ENCODE measurements at regions not wholly inside any gene's neighbourhood (a gene's known extent, or its start where the extent isn't known, plus 50 kb on each side); places are given as distances from the start of the nearest gene placed in this dataset.

DNA sequence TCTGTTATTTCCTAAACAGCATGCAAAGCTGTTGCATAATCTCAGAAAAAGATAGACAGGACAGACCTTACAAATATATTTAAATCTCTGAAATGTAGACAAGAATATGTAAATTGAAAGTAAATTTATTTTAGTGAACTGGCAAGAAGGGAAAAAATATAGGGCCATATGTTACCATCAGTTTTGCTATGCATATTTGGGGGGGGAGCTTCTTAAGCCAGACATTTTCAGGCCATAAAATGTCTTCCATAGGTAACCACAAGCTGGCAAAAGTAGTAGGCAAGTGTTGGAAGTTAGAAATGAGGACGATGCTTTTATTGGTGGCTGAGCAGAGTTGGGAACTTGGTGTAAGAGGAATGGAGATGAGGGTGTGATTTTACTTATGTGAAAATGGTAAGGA is 272.0 kb upstream of the CXXC4 start:
- DNase-seq (ENCODE audit: low spot score) = no peak
- Histone ChIP-seq H3K4me3 (ENCODE audit: low read depth, low read length, poor library complexity, severe bottlenecking) (no peak overlapping the region), H3K9me3 (ENCODE audit: low read length) (no peaks in the 10 kb centered on the region), H3K27ac (ENCODE audit: low read depth, low read length, poor library complexity, severe bottlenecking) (no peak overlapping the region), H3K4me1 (ENCODE audit: insufficient read depth, low read length, poor library complexity, severe bottlenecking) (no peaks in the 10 kb centered on the region), H4K20me1 (ENCODE audit: insufficient read depth, low read length) (no peaks in the 10 kb centered on the region), H3K79me2 (ENCODE audit: insufficient read depth, low read depth, low read length) (no peaks in the 10 kb centered on the region), H2AFZ (ENCODE audit: low read length) (no peak overlapping the region), H3K36me3 (ENCODE audit: insufficient read depth, low read length) (no peaks in the 10 kb centered on the region), H3K4me2 (ENCODE audit: low read length) (no peak overlapping the region), H3K9me2 (ENCODE audit: insufficient read depth, low read length) (no peaks in the 10 kb centered on the region)
- POLR2A ChIA-PET = interaction anchor here (0.6 to 1.7 kb wide), 3 partner anchors 9 to 1054 kb away, joined by 3 to 6 read pairs (median 4); no protein-coding TSS in a partner anchor
- TF ChIP-seq, protein P1, sequence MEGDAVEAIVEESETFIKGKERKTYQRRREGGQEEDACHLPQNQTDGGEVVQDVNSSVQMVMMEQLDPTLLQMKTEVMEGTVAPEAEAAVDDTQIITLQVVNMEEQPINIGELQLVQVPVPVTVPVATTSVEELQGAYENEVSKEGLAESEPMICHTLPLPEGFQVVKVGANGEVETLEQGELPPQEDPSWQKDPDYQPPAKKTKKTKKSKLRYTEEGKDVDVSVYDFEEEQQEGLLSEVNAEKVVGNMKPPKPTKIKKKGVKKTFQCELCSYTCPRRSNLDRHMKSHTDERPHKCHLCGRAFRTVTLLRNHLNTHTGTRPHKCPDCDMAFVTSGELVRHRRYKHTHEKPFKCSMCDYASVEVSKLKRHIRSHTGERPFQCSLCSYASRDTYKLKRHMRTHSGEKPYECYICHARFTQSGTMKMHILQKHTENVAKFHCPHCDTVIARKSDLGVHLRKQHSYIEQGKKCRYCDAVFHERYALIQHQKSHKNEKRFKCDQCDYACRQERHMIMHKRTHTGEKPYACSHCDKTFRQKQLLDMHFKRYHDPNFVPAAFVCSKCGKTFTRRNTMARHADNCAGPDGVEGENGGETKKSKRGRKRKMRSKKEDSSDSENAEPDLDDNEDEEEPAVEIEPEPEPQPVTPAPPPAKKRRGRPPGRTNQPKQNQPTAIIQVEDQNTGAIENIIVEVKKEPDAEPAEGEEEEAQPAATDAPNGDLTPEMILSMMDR (conservative IDR thresholded peaks at IDR 0.05; ENCODE audit: low read length) = no peak
- TF ChIP-seq EZH2phosphoT487 (IDR thresholded peaks at IDR 0.05; ENCODE audit: borderline replicate concordance, low read depth, low read length) = no peak
- no TSS peak for BruUV-seq (replicated peaks)
- intact Hi-C loops (cut with micrococcal nuclease; ENCODE audit: unreplicated experiment) = no loop called here
- CTCF ChIA-PET (ENCODE audit: unreplicated experiment) = no interaction called here

DNA sequence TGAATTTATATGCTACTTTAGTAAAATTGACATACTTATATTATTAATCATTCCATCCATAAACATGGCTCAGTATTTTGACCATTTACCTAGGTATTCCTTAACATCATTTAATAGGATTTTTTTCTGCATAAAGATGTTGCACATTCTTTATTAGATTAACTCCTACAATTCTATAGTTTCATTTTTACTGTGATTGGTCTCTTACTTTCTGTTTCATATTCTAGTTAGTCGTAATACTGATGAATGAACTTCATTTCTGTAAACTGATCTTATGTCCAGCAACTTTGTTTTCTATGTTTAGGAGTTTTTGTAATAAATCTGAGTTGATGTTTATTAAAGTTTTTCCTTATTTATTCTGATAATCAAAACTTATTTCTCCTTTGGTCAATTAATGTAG is 278.2 kb upstream of the CXXC4 start:
- H3K4me2 ChIP-seq (ENCODE audit: low read length) = no peak overlapping the region
- no peaks in the 10 kb centered on the region for H3K9me3 ChIP-seq (ENCODE audit: low read length)
- intact Hi-C loops (cut with micrococcal nuclease; ENCODE audit: unreplicated experiment) = no loop called here
- H4K20me1 ChIP-seq (ENCODE audit: insufficient read depth, low read length) = no peaks in the 10 kb centered on the region
- no peaks in the 10 kb centered on the region for H3K4me1 ChIP-seq (ENCODE audit: insufficient read depth, low read length, poor library complexity, severe bottlenecking)
- POLR2A ChIA-PET = no interaction called here
- H3K36me3 ChIP-seq (ENCODE audit: insufficient read depth, low read length) = no peaks in the 10 kb centered on the region
- TF ChIP-seq, protein P1 (conservative IDR thresholded peaks at IDR 0.05; ENCODE audit: low read length) = no peak
- no peak for TF ChIP-seq EZH2phosphoT487 (IDR thresholded peaks at IDR 0.05; ENCODE audit: borderline replicate concordance, low read depth, low read length)
- CTCF ChIA-PET (ENCODE audit: unreplicated experiment) = no interaction called here
- no TSS peak for BruUV-seq (replicated peaks)
- no peak for DNase-seq (ENCODE audit: low spot score)
- no peak overlapping the region for H2AFZ ChIP-seq (ENCODE audit: low read length)
- no peak overlapping the region for H3K27ac ChIP-seq (ENCODE audit: low read depth, low read length, poor library complexity, severe bottlenecking)
- H3K79me2 ChIP-seq (ENCODE audit: insufficient read depth, low read depth, low read length) = no peaks in the 10 kb centered on the region
- no peaks in the 10 kb centered on the region for H3K9me2 ChIP-seq (ENCODE audit: insufficient read depth, low read length)
- no peak overlapping the region for H3K4me3 ChIP-seq (ENCODE audit: low read depth, low read length, poor library complexity, severe bottlenecking)

DNA sequence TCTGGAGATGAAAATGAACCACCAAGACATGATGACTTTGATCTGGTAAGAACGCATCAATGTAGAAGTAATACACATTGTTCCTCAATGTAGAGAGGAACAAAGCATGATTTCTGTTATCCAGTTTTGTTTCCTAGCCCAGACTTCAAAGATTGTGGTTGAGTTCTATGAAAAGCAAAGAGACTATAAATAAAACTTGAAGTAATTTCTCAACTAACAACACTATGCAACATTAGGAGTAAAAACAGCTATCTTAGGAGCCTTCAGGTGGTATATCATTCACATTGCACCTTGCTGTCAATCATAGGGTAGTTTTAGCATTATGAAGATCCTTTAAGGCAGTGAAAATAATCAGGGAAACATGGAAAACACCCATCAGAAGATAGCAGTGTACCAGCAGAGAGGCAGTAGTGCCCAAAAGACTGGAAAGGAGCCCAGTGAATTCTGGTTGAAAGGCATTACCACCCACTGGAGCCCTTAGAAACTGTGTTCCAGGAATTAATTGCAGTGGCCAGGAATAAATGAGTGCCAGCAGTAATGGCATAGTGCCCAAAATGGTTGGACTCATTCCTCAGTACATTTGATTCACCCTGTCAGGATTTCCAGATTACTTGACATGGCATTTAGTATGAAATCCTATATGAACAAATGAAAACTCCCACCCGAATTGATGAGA is 300.7 kb upstream of the CXXC4 start:
- TF ChIP-seq, protein P1 (conservative IDR thresholded peaks at IDR 0.05; ENCODE audit: low read length) = no peak
- no peak for TF ChIP-seq EZH2phosphoT487 (IDR thresholded peaks at IDR 0.05; ENCODE audit: borderline replicate concordance, low read depth, low read length)
- no peak overlapping the region for H3K4me2 ChIP-seq (ENCODE audit: low read length)
- no peaks in the 10 kb centered on the region for H3K9me3 ChIP-seq (ENCODE audit: low read length)
- intact Hi-C loops (cut with micrococcal nuclease; ENCODE audit: unreplicated experiment) = no loop called here
- no peaks in the 10 kb centered on the region for H3K4me1 ChIP-seq (ENCODE audit: insufficient read depth, low read length, poor library complexity, severe bottlenecking)
- no peak overlapping the region for H2AFZ ChIP-seq (ENCODE audit: low read length)
- H3K27ac ChIP-seq (ENCODE audit: low read depth, low read length, poor library complexity, severe bottlenecking) = no peak overlapping the region
- no peaks in the 10 kb centered on the region for H3K9me2 ChIP-seq (ENCODE audit: insufficient read depth, low read length)
- DNase-seq (ENCODE audit: low spot score) = no peak
- no peaks in the 10 kb centered on the region for H3K79me2 ChIP-seq (ENCODE audit: insufficient read depth, low read depth, low read length)
- no peaks in the 10 kb centered on the region for H3K36me3 ChIP-seq (ENCODE audit: insufficient read depth, low read length)
- BruUV-seq (replicated peaks) = no TSS peak
- CTCF ChIA-PET (ENCODE audit: unreplicated experiment) = no interaction called here
- POLR2A ChIA-PET = no interaction called here
- H3K4me3 ChIP-seq (ENCODE audit: low read depth, low read length, poor library complexity, severe bottlenecking) = no peak overlapping the region
- H4K20me1 ChIP-seq (ENCODE audit: insufficient read depth, low read length) = no peaks in the 10 kb centered on the region
